CD14-positive monocyte (primary cell): ENCODE measurements at regions not wholly inside any gene's neighbourhood (a gene's known extent, or its start where the extent isn't known, plus 50 kb on each side); places are given as distances from the start of the nearest gene placed in this dataset.

Source experiments
- DNase-seq, 3 donors: peaks; one replicate each; pipeline ENCODE4 v3.0.0-alpha.2; 2011 to 2022
- H2AFZ ChIP-seq: 2 replicates; pipeline ENCODE4 v1.6.0; 2012; ENCODE audit warnings: mild to moderate bottlenecking, low read depth, low read length, inconsistent platforms; ENCODE audit not compliant: insufficient read depth, poor library complexity, severe bottlenecking
- H3K27ac ChIP-seq, 2 donors: 1 replicate in 1 of 2; 2 replicates in 1 of 2; pipeline ENCODE4 v1.5.1; 2012 to 2013; ENCODE audit warnings: low read length in 2 of 2, control low read depth in 1 of 2, inconsistent platforms in 1 of 2, low read depth in 1 of 2, mild to moderate bottlenecking in 1 of 2
- H3K27me3 ChIP-seq, 2 donors: one replicate each; pipeline versions ENCODE4 v1.6.0 to v1.6.1; 2011 to 2013; ENCODE audit warnings: low read length in 2 of 2; ENCODE audit not compliant: control insufficient read depth in 2 of 2, insufficient read depth in 2 of 2
- H3K36me3 ChIP-seq, 2 donors: replicated peaks in 1 of 2; 1 replicate in 1 of 2; 2 replicates in 1 of 2; pipeline versions ENCODE4 v1.5.1 to v1.6.1; 2012 to 2013; ENCODE audit warnings: low read length in 2 of 2, control low read depth in 1 of 2, inconsistent platforms in 1 of 2, mild to moderate bottlenecking in 1 of 2; ENCODE audit not compliant: insufficient read depth in 2 of 2, control insufficient read depth in 1 of 2
- H3K4me1 ChIP-seq, 2 donors: 1 replicate in 1 of 2; 2 replicates in 1 of 2; pipeline versions ENCODE4 v1.5.1 to v1.6.1; 2012 to 2013; ENCODE audit warnings: low read length in 2 of 2, control low read depth in 1 of 2, inconsistent platforms in 1 of 2, mild to moderate bottlenecking in 1 of 2, moderate library complexity in 1 of 2; ENCODE audit not compliant: insufficient read depth in 2 of 2, control insufficient read depth in 1 of 2
- H3K4me2 ChIP-seq: replicated peaks from 2 replicates; pipeline ENCODE3; 2012; ENCODE audit warnings: low read length, moderate library complexity, mild to moderate bottlenecking; ENCODE audit not compliant: poor library complexity, severe bottlenecking; ENCODE audit errors: extremely low read depth
- H3K4me3 ChIP-seq, 3 experiments: fragments of 200-600 bp in 1 of 3; sonication (generic) in 1 of 3; replicated peaks in 1 of 3; 1 replicate in 2 of 3; 2 replicates in 1 of 3; pipeline ENCODE4 v1.5.1; 2011 to 2013; ENCODE audit warnings: low read length in 3 of 3, mild to moderate bottlenecking in 3 of 3, control low read depth in 2 of 3, low read depth in 2 of 3, inconsistent platforms in 1 of 3, moderate library complexity in 1 of 3
- H3K79me2 ChIP-seq: 2 replicates; pipeline ENCODE4 v1.6.0; 2012; ENCODE audit warnings: mild to moderate bottlenecking, control low read depth, inconsistent platforms, low read length, moderate library complexity; ENCODE audit not compliant: insufficient read depth
- H3K9ac ChIP-seq: 2 replicates; pipeline ENCODE4 v1.6.0; 2017; ENCODE audit warnings: low read length, mild to moderate bottlenecking; ENCODE audit not compliant: insufficient read depth, poor library complexity, severe bottlenecking
- H3K9me3 ChIP-seq, 2 donors: replicated peaks in 1 of 2; 1 replicate in 1 of 2; 2 replicates in 1 of 2; pipeline versions ENCODE4 v1.5.1 to v1.6.1; 2012 to 2013; ENCODE audit warnings: low read length in 2 of 2, control low read depth in 1 of 2; ENCODE audit not compliant: control insufficient read depth in 1 of 2, insufficient read depth in 1 of 2
- H4K20me1 ChIP-seq: 2 replicates; pipeline ENCODE4 v1.6.0; 2012; ENCODE audit warnings: mild to moderate bottlenecking, low read length, control low read depth, moderate library complexity; ENCODE audit not compliant: insufficient read depth
- H3K27ac Mint-ChIP-seq, 7 donors: one replicate each; pipeline ENCODE4 v1.8.0; 2020; ENCODE audit warnings: mild to moderate bottlenecking in 7 of 7, mixed read lengths in 7 of 7, moderate library complexity in 6 of 7, inconsistent platforms in 2 of 7
- H3K27me3 Mint-ChIP-seq, 3 donors: one replicate each; pipeline ENCODE4 v1.8.0; 2021 to 2022; ENCODE audit warnings: low read depth in 3 of 3, mild to moderate bottlenecking in 3 of 3, mixed read lengths in 3 of 3, moderate library complexity in 3 of 3, inconsistent platforms in 1 of 3
- H3K36me3 Mint-ChIP-seq, 2 donors: one replicate each; pipeline ENCODE4 v1.8.0; 2020; ENCODE audit warnings: mixed read lengths in 2 of 2, inconsistent platforms in 1 of 2, mild to moderate bottlenecking in 1 of 2
- H3K4me1 Mint-ChIP-seq: one replicate; pipeline ENCODE4 v1.8.0; 2020; ENCODE audit warnings: mild to moderate bottlenecking, mixed read lengths
- H3K4me3 Mint-ChIP-seq, 2 donors: one replicate each; pipeline ENCODE4 v1.8.0; 2020; ENCODE audit warnings: mild to moderate bottlenecking in 2 of 2, mixed read lengths in 2 of 2, moderate library complexity in 1 of 2
- H3K9me3 Mint-ChIP-seq, 7 donors: one replicate each; pipeline ENCODE4 v1.8.0; 2020 to 2022; ENCODE audit warnings: mixed read lengths in 7 of 7, mild to moderate bottlenecking in 6 of 7, moderate library complexity in 6 of 7, inconsistent platforms in 2 of 7
- CTCF ChIP-seq: fragments of 200-600 bp; IDR thresholded peaks from one replicate; pipeline ENCODE4 v1.8.0; 2022; ENCODE audit warnings: antibody characterized with exemption, mild to moderate bottlenecking
- WGBS: methylation state at CpG from one replicate; pipeline ENCODE4 v1.1.5; 2013; ENCODE audit warnings: missing lambda C conversion rate; ENCODE audit not compliant: insufficient coverage; 5-methylcytosine and 5-hydroxymethylcytosine counted together
- intact Hi-C, 2 donors: fragments of 100-400 bp; cut with micrococcal nuclease; formaldehyde crosslinking; loops; one replicate each; pipeline versions ENCODE4 v1.15.0 to v1.15.1; 2023

- H3K4me3 ChIP-seq, result no peak overlapping the region
- DNase-seq, result peak in 1 of 3 donors; percentile 48
- peak overlapping the region; percentile 20 for H3K4me2 ChIP-seq
- H3K4me1 ChIP-seq, result peaks cover 12 to 22% of the 10 kb centered on the region in 2 donors
- WGBS, result no CpG with 5 or more reads among the region's 1 CpG
- no peaks in the 10 kb centered on the region for H3K27me3 Mint-ChIP-seq
- TF ChIP-seq CTCF, result no peak
- no peaks in the 10 kb centered on the region for H3K36me3 ChIP-seq
- no peaks in the 10 kb centered on the region for H3K36me3 Mint-ChIP-seq
- no peaks in the 10 kb centered on the region for H3K79me2 ChIP-seq
- H3K27ac Mint-ChIP-seq, result peak overlapping the region in 4 of 7 donors; percentile 25 to 67 (median 54)
- H3K4me1 Mint-ChIP-seq, result peaks cover 18% of the 10 kb centered on the region
- H3K9me3 Mint-ChIP-seq, result peaks cover 0 to 4% (median 0%) of the 10 kb centered on the region in 7 donors
- H3K4me3 Mint-ChIP-seq, result no peak overlapping the region
- no peaks in the 10 kb centered on the region for H3K27me3 ChIP-seq
- peak overlapping the region in 1 of 2 donors; percentile 46 for H3K27ac ChIP-seq
- no peaks in the 10 kb centered on the region for H4K20me1 ChIP-seq
- H2AFZ ChIP-seq, result no peak overlapping the region
- intact Hi-C loops, result no loop called here
- H3K9ac ChIP-seq, result no peak overlapping the region
- no peaks in the 10 kb centered on the region for H3K9me3 ChIP-seq
Observed at GRCh38 chr3:87837076-87837475, 221.7 kb downstream of the CGGBP1 start.

GRCh38 chr3:87836026-87836425 lies 222.8 kb downstream of the CGGBP1 start:
- no peak overlapping the region for H3K4me2 ChIP-seq
- TF ChIP-seq CTCF, result no peak
- Mint-ChIP-seq H3K4me1 (peaks cover 18% of the 10 kb centered on the region), H3K27me3 (no peaks in the 10 kb centered on the region), H3K9me3 (peaks cover 0 to 4% (median 0%) of the 10 kb centered on the region in 7 donors), H3K36me3 (no peaks in the 10 kb centered on the region), H3K4me3 (no peak overlapping the region), H3K27ac (no peak overlapping the region)
- no peaks in the 10 kb centered on the region for H3K27me3 ChIP-seq
- H4K20me1 ChIP-seq, result no peaks in the 10 kb centered on the region
- H3K4me1 ChIP-seq, result peaks cover 12 to 22% of the 10 kb centered on the region in 2 donors
- intact Hi-C loops, result no loop called here
- H3K27ac ChIP-seq, result no peak overlapping the region
- H3K9ac ChIP-seq, result no peak overlapping the region
- DNase-seq, result no peak
- no peaks in the 10 kb centered on the region for H3K36me3 ChIP-seq
- no peak overlapping the region for H2AFZ ChIP-seq
- no peak overlapping the region for H3K4me3 ChIP-seq
- H3K79me2 ChIP-seq, result no peaks in the 10 kb centered on the region
- no peaks in the 10 kb centered on the region for H3K9me3 ChIP-seq
- no CpG with 5 or more reads among the region's 1 CpG for WGBS
